Right lobe of liver (tissue), 6 donors: ENCODE measurements at regions not wholly inside any gene's neighbourhood (a gene's known extent, or its start where the extent isn't known, plus 50 kb on each side); places are given as distances from the start of the nearest gene placed in this dataset.

Experiments used
- ATAC-seq, 4 donors: fragments of 200-7000 bp; cut with Tn5 transposase; one replicate each; pipeline ENCODE4 v1.9.1; 2020; ENCODE audit warnings: mild to moderate bottlenecking in 4 of 4, moderate library complexity in 4 of 4
- DNase-seq, 3 donors: peaks; one replicate each; pipeline ENCODE4 v3.0.0-alpha.2; 2020
- H3K27ac ChIP-seq, 3 donors: fragments of 200-600 bp; one replicate each; pipeline ENCODE4 v1.8.0; 2022
- H3K27me3 ChIP-seq, 2 donors: fragments of 200-600 bp; one replicate each; pipeline ENCODE4 v1.8.0; 2022
- H3K36me3 ChIP-seq, 4 donors: fragments of 200-600 bp; sonication (generic) in 1 of 4; one replicate each; pipeline versions ENCODE4 v1.5.1 to v1.8.0; 2017 to 2022; ENCODE audit warnings: control low read depth in 1 of 4
- H3K4me1 ChIP-seq, 4 donors: fragments of 200-600 bp; sonication (generic) in 1 of 4; one replicate each; pipeline versions ENCODE4 v1.5.1 to v1.8.0; 2017 to 2022; ENCODE audit warnings: control low read depth in 1 of 4
- H3K4me3 ChIP-seq, 3 donors: fragments of 200-600 bp; one replicate each; pipeline ENCODE4 v1.8.0; 2022
- H3K9me3 ChIP-seq, 4 donors: fragments of 200-600 bp; sonication (generic) in 1 of 4; one replicate each; pipeline versions ENCODE4 v1.5.1 to v1.8.0; 2017 to 2022; ENCODE audit warnings: control low read depth in 1 of 4
- CTCF ChIP-seq, 4 donors: fragments of 200-600 bp in 3 of 4; fragments of 450-650 bp in 1 of 4; IDR thresholded peaks; one replicate each; pipeline versions ENCODE4 v1.5.1 to v1.8.0; 2016 to 2022; ENCODE audit warnings: antibody characterized with exemption in 4 of 4, mild to moderate bottlenecking in 2 of 4
- POLR2A ChIP-seq: fragments of 450-650 bp; IDR thresholded peaks from one replicate; pipeline ENCODE4 v1.6.1; 2017; ENCODE audit warnings: antibody characterized with exemption, mild to moderate bottlenecking
- WGBS: methylation state at CpG from one replicate; pipeline ENCODE4 v1.1.6; 2018; ENCODE audit warnings: low coverage, low lambda C conversion rate; ENCODE audit not compliant: insufficient coverage; ENCODE audit errors: missing lambda C conversion rate; 5-methylcytosine and 5-hydroxymethylcytosine counted together
- intact Hi-C, 2 donors: fragments of 100-400 bp; cut with DNase I; formaldehyde crosslinking; loops; one replicate each; pipeline versions ENCODE4 v1.11.2 to v1.14.1; 2022
- donor health status: DM: no; HTN: yes; CAD: no.
- donor health status: DM: no; HTN: no; CAD: no.
- donor health status: DM: no; HTN: no; CAD: no.
- donor health status: DM: no; HTN: yes; CAD: no.
- donor health status: DM: no; HTN: yes; CAD: no.

- Histone ChIP-seq H3K27ac (no peak overlapping the region), H3K36me3 (no peaks in the 10 kb centered on the region), H3K27me3 (no peaks in the 10 kb centered on the region), H3K9me3 (no peaks in the 10 kb centered on the region), H3K4me1 (no peaks in the 10 kb centered on the region), H3K4me3 (no peak overlapping the region)
- ATAC-seq (no peak), DNase-seq (no peak)
- intact Hi-C loops: no loop called here
- 40% methylated on average over 2 of the region's 2 CpGs for WGBS
- no peak for TF ChIP-seq CTCF (IDR thresholded peaks at IDR 0.05)
- TF ChIP-seq POLR2A: no peak
Measured at GRCh38 chr7:45404622-45405021, 169.5 kb upstream of the ADCY1 start.

DNA sequence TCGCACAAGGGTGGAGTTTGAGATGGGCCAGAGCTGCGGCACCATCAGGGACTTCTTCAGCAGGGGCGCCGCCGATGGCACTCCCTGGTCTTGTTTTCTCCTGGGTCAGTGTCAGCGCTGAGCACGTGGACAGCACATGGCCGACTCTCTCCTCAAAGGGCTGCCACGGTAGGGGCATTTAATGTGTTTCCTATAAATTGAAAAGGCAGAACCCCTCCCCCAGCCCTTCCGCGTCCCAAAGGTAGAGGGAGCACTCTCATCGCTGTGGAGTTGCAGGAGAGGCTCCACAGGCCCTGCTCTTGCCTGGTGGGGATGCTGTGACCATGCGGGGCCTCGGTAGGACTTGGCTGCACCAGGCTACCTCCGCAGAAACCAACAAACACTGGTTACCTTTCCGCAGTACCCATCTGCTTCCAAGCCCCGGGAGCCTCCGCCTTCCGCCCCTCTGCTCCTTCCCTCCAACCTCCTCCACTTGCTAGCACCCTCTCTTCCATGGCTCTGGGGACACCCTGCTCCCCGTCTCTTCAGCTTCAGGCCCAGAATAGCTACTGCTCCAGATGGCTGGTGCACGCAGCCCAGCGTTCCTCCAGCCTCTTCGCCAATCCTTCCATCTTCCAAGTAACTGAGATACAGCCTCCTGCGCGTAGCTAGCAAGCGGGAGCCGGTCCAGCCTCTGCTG lies 166.3 kb upstream of the ADCY1 start:
- no peak for DNase-seq
- no peak overlapping the region for H3K27ac ChIP-seq
- TF ChIP-seq POLR2A (no peak), CTCF (IDR thresholded peaks at IDR 0.05) (no peak)
- 82% methylated on average over 15 of the region's 27 CpGs for WGBS
- H3K9me3 ChIP-seq: no peaks in the 10 kb centered on the region
- H3K27me3 ChIP-seq: no peaks in the 10 kb centered on the region
- ATAC-seq: no peak
- H3K4me1 ChIP-seq: no peaks in the 10 kb centered on the region
- intact Hi-C loops: no loop called here
- no peaks in the 10 kb centered on the region for H3K36me3 ChIP-seq
- no peak overlapping the region for H3K4me3 ChIP-seq

GRCh38 chr7:45408409-45408737 lies 165.8 kb upstream of the ADCY1 start:
- no peak for TF ChIP-seq CTCF (IDR thresholded peaks at IDR 0.05)
- no peak for TF ChIP-seq POLR2A
- ATAC-seq (no peak), DNase-seq (no peak)
- Histone ChIP-seq H3K27ac (no peak overlapping the region), H3K27me3 (no peaks in the 10 kb centered on the region), H3K9me3 (no peaks in the 10 kb centered on the region), H3K4me1 (no peaks in the 10 kb centered on the region), H3K36me3 (no peaks in the 10 kb centered on the region), H3K4me3 (no peak overlapping the region)
- 85% methylated on average over 5 of the region's 5 CpGs for WGBS
- intact Hi-C loops: no loop called here

GRCh38 chr7:45410893-45411292 lies 163.3 kb upstream of the ADCY1 start:
- TF ChIP-seq CTCF (IDR thresholded peaks at IDR 0.05) (no peak), POLR2A (no peak)

GRCh38 chr7:45413419-45413818 lies 160.7 kb upstream of the ADCY1 start:
- Histone ChIP-seq H3K27ac (no peak overlapping the region), H3K4me1 (no peaks in the 10 kb centered on the region), H3K4me3 (no peak overlapping the region), H3K36me3 (no peaks in the 10 kb centered on the region), H3K27me3 (no peaks in the 10 kb centered on the region), H3K9me3 (no peaks in the 10 kb centered on the region)
- no peak for ATAC-seq
- TF ChIP-seq POLR2A (no peak), CTCF (IDR thresholded peaks at IDR 0.05) (no peak)
- WGBS: no CpG with 5 or more reads among the region's 3 CpGs
- no peak for DNase-seq
- intact Hi-C loops: no loop called here

More at GRCh38 chr7:45410893-45411292, 163.3 kb upstream of the ADCY1 start:
- DNase-seq (no peak), ATAC-seq (no peak)
- intact Hi-C loops: no loop called here
- Histone ChIP-seq H3K36me3 (no peaks in the 10 kb centered on the region), H3K4me1 (no peaks in the 10 kb centered on the region), H3K9me3 (no peaks in the 10 kb centered on the region), H3K4me3 (no peak overlapping the region), H3K27me3 (no peaks in the 10 kb centered on the region), H3K27ac (no peak overlapping the region)
- WGBS: 67% methylated on average over 2 of the region's 2 CpGs
